ENCODE measurements at regions not wholly inside any gene's neighbourhood (a gene's known extent, or its start where the extent isn't known, plus 50 kb on each side); places are given as distances from the start of the nearest gene placed in this dataset.
"Not testable (repeated sequence)": the region's sequence is repeated elsewhere in the genome, so short reads cannot be mapped to it uniquely, and the experiment has no call there.

GRCh38 chr1:66450847-66451246, 83.1 kb upstream of the SGIP1 start:
- intact Hi-C loops (cut with DNase I), result no loop called here
- DNase-seq (no peak), ATAC-seq (no peak)

GRCh38 chr1:66452162-66452561, 81.8 kb upstream of the SGIP1 start:
- no peak for DNase-seq
- intact Hi-C loops (cut with DNase I), result no loop called here
- no peak for ATAC-seq

GRCh38 chr1:66452982-66453381, 81.0 kb upstream of the SGIP1 start:
- DNase-seq, result no peak
- intact Hi-C loops (cut with DNase I), result no loop called here
- ATAC-seq, result no peak

- DNase-seq, result no peak
- intact Hi-C loops (cut with DNase I), result no loop called here
- no peak for ATAC-seq
Measured at GRCh38 chr1:66455446-66455845, 78.5 kb upstream of the SGIP1 start.

- intact Hi-C loops (cut with DNase I), result no loop called here
- ATAC-seq, result no peak
- no peak for DNase-seq
Measured at GRCh38 chr1:66460776-66461175, 73.2 kb upstream of the SGIP1 start.

- no peak for DNase-seq
- no peak for ATAC-seq
- intact Hi-C loops (cut with DNase I), result no loop called here
Measured at GRCh38 chr1:66462313-66462712, 71.6 kb upstream of the SGIP1 start.

GRCh38 chr1:66464351-66464750, 69.6 kb upstream of the SGIP1 start:
- DNase-seq, result no peak
- intact Hi-C loops (cut with DNase I), result no loop called here
- no peak for ATAC-seq

- ATAC-seq, result no peak
- no peak for DNase-seq
- intact Hi-C loops (cut with DNase I), result no loop called here
Measured at GRCh38 chr1:66464802-66465201, 69.2 kb upstream of the SGIP1 start.

- DNase-seq; intact Hi-C loops (cut with DNase I); ATAC-seq: not testable (repeated sequence)
Measured at GRCh38 chr1:66466695-66467094, 67.3 kb upstream of the SGIP1 start.

- ATAC-seq (no peak), DNase-seq (no peak)
- intact Hi-C loops (cut with DNase I), result no loop called here
Measured at GRCh38 chr1:66468722-66469121, 65.2 kb upstream of the SGIP1 start.

- intact Hi-C loops (cut with DNase I), result no loop called here
- peak in 1 of 2 donors; percentile 44 for ATAC-seq
- no peak for DNase-seq
Measured at GRCh38 chr1:66475940-66476339, 58.0 kb upstream of the SGIP1 start.

GRCh38 chr1:66476774-66477173, 57.2 kb upstream of the SGIP1 start:
- ATAC-seq (no peak), DNase-seq (no peak)
- intact Hi-C loops (cut with DNase I), result no loop called here

- DNase-seq, result no peak
- peak in 1 of 2 donors; percentile 71 for ATAC-seq
- intact Hi-C loops (cut with DNase I), result no loop called here
Measured at GRCh38 chr1:66478116-66478515, 55.8 kb upstream of the SGIP1 start.

GRCh38 chr1:66480162-66480561, 53.8 kb upstream of the SGIP1 start:
- intact Hi-C loops (cut with DNase I), result no loop called here
- ATAC-seq (no peak), DNase-seq (no peak)

- ATAC-seq; intact Hi-C loops (cut with DNase I); DNase-seq: not testable (repeated sequence)
Measured at GRCh38 chr1:66481215-66481614, 52.7 kb upstream of the SGIP1 start.

Data from left cardiac atrium (tissue), 4 donors.